A673 (cell line): ENCODE measurements at regions not wholly inside any gene's neighbourhood (a gene's known extent, or its start where the extent isn't known, plus 50 kb on each side); places are given as distances from the start of the nearest gene placed in this dataset.

ENCODE experiments used
- EZH2 ChIP-seq: fragments of 200-600 bp; sonication (generic); IDR thresholded peaks from 2 replicates; pipeline ENCODE4 v1.6.1; 2017; ENCODE audit warnings: borderline replicate concordance, low read depth, mild to moderate bottlenecking, mixed read lengths, antibody characterized with exemption, low read length; ENCODE audit not compliant: poor library complexity, severe bottlenecking
- TF ChIP-seq, protein P1 (sequence below): fragments of 300-800, 200-600 bp; sonication (generic); conservative IDR thresholded peaks from 2 replicates; pipeline ENCODE4 v1.5.1; 2017; ENCODE audit warnings: low read depth, mild to moderate bottlenecking, antibody characterized with exemption, low read length, moderate library complexity, mixed read lengths

DNA sequence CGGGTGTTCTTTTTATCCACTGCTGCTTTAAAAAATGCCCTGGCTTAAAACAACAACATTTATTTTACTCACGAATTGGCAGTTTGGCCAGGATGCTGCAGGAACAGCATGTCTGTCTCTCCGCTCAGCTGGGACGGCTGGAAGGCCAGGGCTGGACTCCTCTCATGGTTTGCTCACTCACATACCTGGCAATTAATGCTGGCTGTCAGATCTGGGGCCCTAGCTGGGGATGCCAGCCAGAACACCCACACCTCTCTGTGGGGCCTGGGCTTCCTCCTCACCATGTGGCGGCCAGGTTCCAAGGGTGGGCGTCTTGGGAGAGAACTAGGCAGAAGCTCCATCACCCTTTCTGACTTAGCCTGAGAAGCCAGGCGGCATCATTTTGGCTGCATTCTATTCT, 189.1 kb upstream of the IL12B start:
- TF ChIP-seq, protein P1, sequence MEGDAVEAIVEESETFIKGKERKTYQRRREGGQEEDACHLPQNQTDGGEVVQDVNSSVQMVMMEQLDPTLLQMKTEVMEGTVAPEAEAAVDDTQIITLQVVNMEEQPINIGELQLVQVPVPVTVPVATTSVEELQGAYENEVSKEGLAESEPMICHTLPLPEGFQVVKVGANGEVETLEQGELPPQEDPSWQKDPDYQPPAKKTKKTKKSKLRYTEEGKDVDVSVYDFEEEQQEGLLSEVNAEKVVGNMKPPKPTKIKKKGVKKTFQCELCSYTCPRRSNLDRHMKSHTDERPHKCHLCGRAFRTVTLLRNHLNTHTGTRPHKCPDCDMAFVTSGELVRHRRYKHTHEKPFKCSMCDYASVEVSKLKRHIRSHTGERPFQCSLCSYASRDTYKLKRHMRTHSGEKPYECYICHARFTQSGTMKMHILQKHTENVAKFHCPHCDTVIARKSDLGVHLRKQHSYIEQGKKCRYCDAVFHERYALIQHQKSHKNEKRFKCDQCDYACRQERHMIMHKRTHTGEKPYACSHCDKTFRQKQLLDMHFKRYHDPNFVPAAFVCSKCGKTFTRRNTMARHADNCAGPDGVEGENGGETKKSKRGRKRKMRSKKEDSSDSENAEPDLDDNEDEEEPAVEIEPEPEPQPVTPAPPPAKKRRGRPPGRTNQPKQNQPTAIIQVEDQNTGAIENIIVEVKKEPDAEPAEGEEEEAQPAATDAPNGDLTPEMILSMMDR = no peak
- no peak for TF ChIP-seq EZH2
